GM19438 (cell line): ENCODE measurements at regions not wholly inside any gene's neighbourhood (a gene's known extent, or its start where the extent isn't known, plus 50 kb on each side); places are given as distances from the start of the nearest gene placed in this dataset.
"Not testable (repeated sequence)": the region's sequence is repeated elsewhere in the genome, so short reads cannot be mapped to it uniquely, and the experiment has no call there.

Experiments used
- ATAC-seq: cut with Tn5 transposase; IDR thresholded peaks from one replicate; pipeline ENCODE4 v1.9.1; 2021; ENCODE audit warnings: low read depth; ENCODE audit not compliant: unreplicated experiment

DNA sequence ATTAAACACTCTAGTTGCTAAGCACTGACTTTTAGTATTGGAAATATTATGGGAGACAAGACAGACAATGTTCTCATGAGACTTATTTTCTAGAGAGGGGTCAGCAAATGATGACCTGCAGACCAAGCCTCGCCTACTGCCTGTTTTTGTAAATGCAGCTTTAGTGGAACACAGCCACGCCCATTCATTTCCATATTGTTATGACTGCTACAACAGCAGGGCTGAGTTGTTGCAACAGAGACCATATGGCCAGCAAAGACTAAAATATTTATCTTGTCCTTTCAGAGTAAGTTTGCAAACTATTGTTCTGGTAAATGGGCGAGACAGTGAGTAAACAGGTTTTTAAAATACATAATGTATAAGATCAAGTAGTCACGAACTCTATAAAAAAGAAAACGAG, 570.2 kb downstream of the NTRK3 start:
- ATAC-seq = no peak

DNA sequence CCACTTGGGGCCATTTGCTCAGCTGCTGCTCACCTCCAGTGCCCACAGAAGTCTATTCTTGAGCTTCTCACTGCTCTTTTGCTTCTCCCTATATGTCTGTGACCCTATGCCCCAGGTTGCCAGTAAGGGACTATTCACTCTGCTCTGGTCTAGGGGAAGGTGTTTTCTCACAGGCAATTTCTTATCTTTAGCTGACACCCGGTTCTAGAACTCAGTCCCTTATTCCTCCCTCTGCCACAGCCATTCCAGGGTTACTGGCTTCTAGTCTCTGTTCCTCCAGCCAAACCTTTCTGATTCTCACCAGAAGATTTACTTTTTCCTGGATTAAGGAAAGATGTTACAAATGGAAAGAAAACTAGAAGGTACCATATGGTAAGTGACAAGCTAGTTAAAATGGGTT, 574.0 kb downstream of the NTRK3 start:
- ATAC-seq = no peak

GRCh38 chr15:87681104-87681503, 575.4 kb downstream of the NTRK3 start:
- ATAC-seq = no peak

DNA sequence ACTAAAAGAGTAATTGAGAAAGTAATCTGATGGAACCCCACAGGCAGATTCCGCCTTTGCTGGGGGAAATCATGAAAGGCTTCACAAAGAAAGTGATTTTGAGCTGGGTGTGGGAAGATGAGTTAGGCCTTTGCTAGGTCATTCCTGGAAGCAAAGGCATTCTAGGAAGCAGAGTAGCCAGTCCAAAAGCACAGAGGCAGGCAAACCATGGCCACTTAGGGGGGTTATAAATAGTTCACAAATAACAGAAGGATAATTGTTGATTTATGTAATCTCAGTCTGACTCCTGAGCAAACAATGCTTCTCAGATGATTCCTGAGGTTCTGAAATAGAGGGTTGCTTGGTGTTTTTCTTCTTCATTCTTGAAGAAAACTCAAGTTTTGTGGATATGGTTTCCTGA, 576.3 kb downstream of the NTRK3 start:
- ATAC-seq = no peak

DNA sequence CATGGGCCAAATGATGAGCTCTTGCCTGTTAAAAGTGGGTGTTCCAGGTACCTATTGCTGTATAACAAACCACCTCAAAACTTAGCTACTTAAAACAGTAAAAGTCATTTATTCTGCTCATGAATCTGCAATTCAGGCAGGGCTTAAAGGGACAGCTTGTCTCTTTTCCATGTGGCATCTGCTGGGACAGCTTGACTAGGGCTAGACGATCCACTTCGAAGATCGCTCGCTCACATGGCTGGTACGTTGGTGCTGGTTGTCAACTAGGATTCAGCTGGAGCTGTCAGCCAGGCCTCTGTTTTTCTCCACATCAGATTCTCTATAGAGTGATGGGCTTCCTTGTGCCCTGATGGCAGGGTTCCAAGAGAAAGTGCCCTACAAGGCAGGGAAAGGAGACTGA, 581.3 kb downstream of the NTRK3 start:
- ATAC-seq = no peak

DNA sequence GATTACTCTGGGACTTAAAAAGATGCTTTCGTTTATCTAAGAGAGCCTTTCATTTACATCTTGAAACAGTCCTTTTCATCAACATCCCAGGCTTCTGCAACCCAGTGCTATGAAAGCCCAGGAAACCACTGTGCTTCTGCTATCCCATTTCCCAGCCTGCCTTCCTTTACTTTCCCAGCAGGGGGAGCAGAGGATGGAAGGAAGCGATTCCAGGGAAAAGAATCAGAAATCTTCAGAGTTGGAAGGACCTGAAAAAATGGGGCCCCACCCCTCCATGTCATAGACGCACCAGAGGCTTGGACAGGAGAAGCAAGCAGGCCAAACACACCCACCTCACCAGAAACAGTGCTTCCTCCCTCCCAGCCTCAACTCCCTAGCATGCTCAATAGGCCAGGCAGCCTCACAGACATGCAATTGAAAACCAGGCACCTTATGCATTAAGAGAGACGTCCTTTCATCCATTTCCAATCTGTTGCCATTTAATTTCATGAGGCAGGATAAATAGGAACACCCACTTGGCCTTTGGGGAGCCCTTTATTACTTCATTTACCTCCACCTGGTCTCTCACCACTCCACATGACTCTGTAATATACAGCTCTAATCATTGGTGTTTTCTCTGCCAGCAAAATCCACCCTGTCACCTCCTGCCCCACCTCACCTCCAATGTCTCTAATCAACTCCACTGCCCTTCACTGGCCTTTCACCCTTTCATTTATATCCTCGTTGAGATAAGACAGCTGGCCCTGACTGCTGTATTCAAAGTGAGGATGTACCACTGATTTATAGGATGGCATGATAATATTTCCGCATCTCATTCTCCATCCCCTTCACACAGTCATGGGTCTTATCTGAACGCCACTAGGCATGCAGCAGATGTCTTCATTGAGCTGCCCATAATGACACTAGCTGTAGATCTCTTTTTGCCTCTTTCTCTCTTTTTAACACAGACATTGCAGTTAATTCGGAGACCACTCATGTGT, 583.9 kb downstream of the NTRK3 start:
- ATAC-seq = no peak

DNA sequence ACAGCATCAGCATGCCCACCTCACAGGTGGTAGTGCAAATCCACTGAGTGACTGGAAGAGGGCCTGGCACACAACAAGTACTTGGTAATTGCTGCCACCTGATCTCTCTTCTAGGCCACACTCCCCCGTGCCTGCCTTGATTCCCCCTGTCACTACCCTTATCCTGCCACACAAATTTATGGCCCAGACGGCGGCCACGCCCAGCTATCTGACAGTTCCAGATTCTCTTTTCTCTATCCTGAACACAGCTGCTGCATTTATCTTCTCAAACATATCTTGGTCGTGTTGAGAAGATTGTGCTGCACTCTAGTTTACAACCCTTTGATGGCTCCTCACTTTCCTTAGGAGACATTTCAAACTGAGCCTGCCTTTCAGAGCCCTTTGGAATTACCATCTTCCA, 585.2 kb downstream of the NTRK3 start:
- ATAC-seq = no peak

- no peak for ATAC-seq
These were observed 586.7 kb downstream of the NTRK3 start for GRCh38 chr15:87669846-87670245.

GRCh38 chr15:87668768-87669564, 587.6 kb downstream of the NTRK3 start:
- not testable (repeated sequence) for ATAC-seq

DNA sequence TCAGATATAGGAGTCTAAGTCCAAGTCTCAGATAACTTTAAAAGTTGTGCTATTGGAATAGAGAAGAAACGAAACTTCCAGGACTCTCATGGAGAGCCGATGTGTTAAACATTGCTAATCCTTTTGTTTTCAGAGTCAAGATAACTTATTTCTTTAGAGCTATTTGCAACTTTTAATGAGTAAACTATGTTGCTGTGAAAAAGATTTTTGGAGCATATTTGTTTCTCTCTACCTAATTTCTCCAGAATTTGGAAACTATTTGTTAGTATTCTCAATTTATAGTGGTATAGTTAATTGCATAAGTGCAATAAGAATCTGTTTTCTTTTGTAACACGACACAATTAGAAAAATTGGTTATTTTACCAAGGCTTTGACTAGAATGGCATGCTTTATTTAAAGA, 588.9 kb downstream of the NTRK3 start:
- no peak for ATAC-seq

GRCh38 chr15:87662575-87662974, 594.0 kb downstream of the NTRK3 start:
- no peak for ATAC-seq

GRCh38 chr15:87661454-87662355, 594.8 kb downstream of the NTRK3 start:
- ATAC-seq = no peak

DNA sequence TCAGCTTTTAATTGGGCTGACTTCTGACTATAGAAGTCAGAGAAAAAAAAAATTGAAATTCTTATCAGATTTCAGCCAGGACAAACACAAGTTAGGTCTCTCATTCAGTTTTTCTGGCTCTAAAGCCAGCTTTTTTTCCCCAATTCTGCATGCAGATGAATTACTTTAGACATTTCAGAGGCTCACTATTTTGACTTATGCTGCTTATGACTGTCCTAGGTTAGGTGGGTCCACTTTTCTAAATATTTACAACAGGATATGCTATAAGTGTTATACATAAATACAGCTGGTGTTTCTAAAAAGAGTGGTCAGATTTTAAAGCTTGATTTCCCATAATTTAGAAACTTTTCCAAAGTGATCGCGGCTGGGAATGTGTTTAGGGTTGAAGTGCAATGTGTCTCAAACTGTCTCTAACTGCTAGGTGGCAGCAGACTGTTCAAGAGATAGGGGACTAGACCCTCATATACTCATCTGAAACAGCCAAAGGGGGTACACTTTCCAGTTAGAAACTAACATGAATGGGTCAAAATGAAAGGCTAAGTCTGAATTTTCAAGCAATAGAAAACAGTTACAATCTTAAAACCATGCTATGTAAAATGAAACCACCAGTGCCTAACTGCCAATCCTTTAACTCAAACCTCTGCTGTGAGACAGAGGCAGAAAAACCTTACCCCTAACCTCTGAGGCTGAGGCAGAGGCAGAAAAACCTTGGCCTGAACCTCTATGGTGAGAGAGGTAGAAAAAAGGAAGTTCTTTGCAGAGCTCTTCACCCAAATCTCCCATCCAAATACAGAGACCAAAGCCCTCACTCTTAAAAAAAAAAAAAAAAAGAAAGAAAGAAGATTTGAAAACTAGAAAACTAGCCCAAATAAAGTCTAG, 596.0 kb downstream of the NTRK3 start:
- ATAC-seq = no peak

DNA sequence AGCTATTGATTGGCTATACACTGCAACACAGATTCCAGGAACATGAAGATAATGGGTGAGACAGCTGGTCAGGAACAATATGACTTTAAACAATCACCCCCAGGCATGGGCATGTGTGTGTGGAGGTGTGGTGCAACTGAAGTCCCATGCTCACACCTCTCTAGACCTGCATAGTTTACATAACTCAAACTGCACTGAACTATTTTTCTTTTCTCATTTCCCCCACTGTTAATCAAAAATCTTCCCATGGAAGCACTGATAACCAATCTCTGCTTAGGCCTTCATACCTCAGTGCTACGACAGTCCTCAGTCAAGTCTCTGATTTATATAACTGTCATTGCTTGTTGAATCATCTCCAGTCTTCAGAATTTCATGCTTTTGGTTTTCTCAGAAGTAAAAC, 600.2 kb downstream of the NTRK3 start:
- no peak for ATAC-seq

DNA sequence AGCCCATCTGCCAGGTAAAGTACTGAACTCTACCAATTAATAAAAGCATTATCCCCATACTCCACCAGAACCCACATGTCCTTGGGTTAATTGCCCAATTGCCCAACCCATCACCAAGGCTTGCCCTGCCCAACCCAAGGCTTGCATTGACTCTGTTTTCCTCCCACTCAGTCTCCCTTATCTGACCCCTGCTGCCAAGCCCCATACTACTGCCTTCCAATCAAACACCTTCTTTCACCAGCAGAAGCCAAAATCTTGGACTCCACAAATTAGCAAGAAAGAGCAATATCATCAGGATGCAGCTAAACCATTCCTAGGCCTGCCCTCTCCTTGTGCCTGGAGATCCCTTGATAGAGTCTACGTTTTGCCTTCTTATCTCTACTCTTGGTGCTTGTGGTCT, 602.9 kb downstream of the NTRK3 start:
- no peak for ATAC-seq

DNA sequence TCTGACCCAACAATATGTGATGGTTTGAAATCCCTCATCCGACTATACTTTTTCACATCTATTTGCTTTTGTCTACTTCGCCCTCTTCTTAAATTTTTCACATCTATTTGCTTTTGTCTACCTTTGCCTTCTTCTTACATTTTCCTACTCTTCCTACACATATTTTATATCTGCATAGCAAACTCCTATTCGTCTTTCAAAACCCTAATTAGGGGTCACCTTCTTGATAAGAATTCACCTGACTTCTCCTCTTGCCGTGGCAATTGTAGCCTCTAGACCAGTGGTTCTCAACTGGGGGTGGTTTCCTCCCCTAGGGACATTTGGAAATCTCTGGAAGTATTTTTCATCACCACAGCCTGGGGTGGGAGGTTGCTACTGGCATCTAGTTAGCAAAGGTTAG, 607.4 kb downstream of the NTRK3 start:
- ATAC-seq = no peak

DNA sequence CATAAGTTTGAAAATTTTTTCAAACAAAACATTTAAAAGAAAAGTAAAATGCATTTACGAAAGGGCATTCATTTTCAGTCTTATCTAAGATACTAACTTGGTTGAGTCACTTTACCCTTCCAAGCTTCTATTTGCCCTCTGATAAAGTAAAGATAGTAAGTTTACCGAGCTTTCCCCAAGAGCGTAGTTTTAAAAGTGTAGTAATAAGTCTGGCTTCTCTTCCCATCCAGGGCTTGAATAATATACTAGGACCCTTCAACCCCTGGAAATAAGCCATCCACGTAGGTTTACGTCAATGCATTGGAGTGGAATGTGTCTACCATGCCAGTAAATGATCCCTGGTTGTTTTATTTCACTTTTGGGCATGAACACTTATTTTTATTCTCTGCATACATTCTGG, 608.3 kb downstream of the NTRK3 start:
- ATAC-seq = no peak

- no peak for ATAC-seq
These were observed 610.8 kb downstream of the NTRK3 start for GRCh38 chr15:87645723-87646122.

- not testable (repeated sequence) for ATAC-seq
These were observed 613.5 kb downstream of the NTRK3 start for GRCh38 chr15:87642997-87643396.
